ENCODE measurements at regions not wholly inside any gene's neighbourhood (a gene's known extent, or its start where the extent isn't known, plus 50 kb on each side); places are given as distances from the start of the nearest gene placed in this dataset.
"Not testable (repeated sequence)": the region's sequence is repeated elsewhere in the genome, so short reads cannot be mapped to it uniquely, and the experiment has no call there.

DNA sequence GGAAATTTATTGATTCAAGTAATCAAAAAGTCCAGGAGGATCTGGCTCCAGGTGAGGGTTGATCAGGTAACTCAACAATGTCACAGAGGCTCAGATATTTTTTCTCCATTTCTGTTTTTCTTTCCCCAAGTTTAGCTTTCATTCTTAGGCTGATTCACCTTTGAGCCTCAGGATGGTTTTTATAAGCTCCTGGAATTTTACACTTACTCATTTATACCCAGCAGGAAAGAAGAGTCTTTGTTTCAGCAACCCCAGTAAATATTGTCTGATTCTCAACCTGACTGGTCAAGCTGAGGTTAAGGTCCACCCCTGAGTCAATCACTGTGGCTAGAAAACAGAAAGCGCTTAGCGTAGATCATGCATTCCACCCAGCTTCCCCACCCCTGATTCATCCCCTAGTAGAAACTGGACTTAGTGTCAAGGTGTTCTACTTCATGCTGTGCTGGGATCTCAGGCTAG, 500.6 kb downstream of the KIF4B start:
- DNase-seq, result no peak

DNA sequence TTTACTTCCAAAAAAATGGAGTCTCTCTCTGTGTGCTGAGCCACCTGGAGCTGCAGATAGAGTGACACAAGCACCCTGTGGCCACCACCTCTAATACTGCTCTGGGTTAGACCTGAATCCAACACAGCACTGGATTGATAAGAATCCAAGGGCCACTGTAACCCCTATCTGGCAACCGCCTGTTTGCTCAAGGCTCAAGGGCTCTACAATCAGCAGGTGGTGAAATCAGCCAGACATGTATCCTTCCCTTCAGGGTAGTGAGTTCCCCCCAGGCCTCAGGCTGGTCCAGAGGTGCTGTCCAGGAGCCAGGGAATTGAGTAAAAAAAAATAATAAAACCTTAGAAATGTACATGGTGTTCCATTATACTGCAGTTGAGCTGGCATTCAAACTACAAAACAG, 509.0 kb downstream of the KIF4B start:
- DNase-seq, result no peak

DNA sequence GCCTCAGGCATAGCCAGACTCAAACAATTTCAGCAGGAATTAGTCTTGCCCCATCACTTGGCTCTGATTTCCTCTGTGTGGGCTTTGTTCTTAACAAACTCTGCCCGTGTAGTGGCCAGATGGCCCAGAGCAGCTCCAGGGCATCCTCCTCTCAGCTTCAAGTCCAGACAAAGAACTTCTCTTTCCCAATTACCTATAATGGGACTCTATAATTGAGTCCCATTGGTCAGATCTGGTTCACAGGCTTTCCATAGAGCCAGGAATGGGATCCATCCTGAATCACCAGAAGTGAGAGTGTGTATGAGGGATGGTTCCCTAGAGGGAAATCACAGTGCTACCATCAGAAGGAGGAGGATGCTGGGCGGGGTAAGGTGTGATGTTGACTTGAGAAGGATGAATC, 515.8 kb downstream of the KIF4B start:
- no peak for DNase-seq

DNA sequence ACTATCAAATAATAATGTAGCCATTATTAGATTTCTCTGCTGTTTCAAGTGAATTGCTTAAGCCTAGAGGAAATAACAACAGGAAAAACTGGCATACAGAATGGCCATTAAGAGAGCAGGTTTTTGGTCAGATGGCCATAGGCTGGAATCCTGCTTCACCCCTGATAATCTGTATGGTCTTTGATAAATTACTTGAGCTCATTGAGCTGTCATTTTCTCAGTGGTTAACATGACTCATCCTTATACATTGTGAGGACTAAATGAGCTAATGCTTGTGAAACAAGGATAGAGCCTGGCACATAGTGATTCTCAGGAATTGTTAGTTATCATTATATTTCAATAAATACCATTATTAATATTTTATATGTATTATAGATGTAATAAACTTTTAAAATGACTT, 516.5 kb downstream of the KIF4B start:
- DNase-seq, result no peak

DNA sequence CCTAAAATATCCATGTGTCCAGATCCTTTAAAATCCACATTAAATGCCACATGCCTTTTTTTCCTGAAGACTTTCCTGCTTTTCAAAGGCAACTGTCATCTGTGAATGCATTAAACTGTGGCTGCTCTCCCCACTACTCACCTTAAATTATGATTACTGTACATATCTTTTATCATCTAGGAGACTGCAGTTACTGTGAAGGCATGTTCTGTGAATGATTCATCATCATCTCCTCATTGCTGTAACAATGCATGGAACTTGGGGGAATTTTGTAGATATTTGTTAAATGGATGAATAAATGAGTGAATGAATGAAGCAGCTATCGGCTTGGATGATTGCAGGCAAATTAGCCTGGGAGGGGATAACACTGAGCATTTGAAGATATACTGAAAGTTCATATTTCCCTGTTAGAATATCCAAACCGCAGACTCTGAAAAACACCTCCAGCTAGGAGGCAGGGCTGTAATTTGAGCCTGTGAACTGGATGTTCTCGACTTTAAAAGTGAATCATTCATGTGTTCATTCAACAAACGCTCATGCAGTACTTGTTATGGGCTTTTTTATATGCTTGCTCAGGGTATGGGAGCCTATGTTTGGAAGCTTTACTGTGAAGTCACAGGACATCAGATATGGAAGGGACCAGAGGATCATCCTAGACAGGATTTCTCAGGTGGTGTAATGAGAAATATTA, 519.2 kb downstream of the KIF4B start:
- DNase-seq, result no peak

DNA sequence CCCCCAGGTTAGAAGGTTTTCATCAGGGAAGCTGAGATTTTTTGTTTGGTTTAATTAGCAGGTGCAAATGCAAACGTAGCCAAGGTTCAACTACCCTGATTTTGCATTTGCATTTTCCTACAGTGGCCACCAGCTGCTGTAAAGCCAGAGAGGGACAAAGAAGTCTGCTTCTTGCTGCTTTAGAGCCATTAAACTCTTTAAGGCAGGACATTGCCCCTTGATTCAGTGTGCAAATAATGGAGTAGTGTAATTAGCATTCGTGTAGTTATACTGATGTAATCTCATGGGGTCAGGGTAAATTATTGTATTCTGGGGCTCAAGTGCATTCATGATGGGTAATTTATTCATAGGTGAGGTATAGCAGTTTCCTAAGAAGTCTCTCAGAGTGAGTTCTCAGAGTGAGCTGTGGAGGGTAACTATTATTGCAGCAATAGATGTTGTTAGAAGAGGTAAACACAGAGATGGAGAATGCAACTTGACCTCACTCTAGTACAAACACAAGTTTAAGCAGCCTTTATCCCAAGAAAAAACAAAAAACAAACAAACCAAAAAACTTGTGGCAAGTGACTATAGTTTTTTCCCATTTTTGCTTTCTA, 526.5 kb downstream of the KIF4B start:
- no peak for DNase-seq

DNA sequence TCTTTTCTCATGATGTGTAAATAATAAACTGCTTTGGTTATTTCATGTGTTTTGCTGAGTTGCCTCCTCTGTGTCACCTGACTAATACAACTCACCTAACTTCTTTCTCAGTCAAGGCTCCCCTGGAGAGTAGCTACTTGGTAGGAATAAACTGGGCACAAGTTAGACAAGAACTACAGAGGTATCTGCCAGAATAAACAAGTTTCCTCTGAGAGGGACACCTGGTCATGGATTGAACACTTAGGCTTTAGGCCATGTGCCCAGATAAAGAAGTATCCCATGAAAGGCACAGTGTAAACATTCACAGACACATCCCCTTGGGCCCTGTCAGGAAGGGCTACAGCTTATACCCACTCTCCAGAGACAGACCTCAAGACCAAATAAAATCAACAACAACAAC, 532.5 kb downstream of the KIF4B start:
- DNase-seq, result no peak

DNA sequence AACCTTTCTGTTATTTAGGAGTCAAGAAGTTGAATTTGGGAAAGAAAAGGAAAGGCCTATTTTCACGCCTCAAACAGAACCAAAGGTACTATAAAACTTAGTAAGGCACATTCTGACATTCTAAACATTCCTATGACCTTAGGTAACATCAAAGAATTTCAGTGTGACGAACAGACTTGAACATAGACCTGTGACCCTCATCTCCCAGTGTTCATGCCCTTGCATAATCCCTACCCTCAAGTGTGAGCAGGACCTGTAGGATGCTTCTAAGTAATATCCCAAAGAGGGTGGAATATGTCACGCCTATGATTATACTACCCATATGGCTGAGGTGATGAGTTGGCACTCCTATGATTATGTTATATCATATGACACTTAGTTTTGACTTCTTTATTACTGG, 540.9 kb downstream of the KIF4B start:
- no peak for DNase-seq

DNA sequence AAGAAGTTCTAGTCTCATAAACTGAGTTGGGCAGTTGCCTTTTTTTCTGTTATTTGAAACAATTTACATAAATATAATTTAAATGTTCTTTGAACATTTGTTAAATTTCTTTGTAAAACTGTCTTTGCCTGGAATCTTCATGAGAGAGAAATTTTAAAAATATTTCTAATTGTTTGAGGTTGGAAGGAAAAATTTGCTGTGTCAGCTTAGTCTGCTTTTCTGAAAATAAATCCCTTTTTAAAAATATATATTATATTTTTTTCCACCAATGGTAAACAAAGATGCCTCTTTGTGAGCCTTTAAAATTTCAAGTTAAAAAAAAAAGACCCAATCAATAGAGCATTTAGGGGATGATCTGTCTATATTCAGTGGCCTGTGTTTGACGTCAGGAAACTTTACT, 542.7 kb downstream of the KIF4B start:
- DNase-seq, result no peak

DNA sequence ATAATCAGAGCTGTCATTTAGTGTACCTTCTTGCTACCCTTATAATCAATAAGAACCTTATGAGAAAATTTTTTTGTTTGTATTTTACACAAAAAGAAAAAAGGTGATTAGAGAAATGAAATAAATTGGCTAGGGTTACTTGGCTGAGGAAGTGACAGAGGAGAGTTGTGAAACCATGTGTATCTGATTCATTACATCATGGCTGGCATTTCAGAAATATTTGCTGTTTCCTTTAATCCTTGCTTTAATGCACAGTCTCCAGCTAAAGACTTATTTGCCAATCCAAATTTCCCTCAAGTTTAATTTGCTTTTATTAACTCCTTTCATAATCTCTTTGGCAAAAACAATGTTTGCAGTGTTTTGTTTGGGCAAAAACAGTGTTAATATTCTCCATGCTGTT, 543.1 kb downstream of the KIF4B start:
- no peak for DNase-seq

DNA sequence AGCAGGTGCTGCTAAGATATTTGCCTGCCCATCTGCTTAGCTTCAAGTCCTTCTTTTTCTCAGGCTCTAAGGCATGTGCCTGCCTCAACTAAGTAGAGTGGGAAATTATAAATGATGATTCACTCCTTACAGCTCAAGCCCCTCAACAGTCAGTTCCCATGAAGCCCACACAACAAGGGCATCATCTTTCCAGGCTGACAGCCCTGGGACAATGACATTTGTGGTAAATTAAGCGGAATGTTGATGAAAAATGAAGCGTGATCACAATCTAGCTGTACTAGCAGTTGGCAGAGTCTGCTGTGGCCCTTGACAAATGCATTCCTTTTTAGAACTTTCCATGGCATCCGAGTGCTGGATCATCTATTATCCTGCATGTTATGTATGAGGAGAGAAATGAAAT, 548.6 kb downstream of the KIF4B start:
- no peak for DNase-seq

DNA sequence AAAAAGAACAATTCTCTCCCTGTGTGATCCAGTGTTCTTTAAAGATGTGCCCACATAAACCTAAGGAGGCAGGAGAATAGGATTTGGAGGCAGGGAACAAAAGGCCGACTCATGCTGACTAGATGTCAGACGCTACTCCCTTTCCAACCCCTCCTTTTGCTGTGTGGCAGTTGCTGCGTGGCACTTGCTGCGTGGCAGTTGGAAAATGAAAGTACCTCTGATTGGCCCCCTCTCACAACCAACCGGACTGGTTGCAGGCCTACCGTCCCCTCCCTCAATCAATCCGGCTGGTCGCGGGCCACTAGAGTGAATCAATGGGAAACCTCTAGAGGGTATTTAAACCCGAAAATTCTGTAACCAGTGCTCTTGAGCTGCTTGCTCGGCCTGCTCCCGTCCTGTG, 551.0 kb downstream of the KIF4B start:
- no peak for DNase-seq

DNA sequence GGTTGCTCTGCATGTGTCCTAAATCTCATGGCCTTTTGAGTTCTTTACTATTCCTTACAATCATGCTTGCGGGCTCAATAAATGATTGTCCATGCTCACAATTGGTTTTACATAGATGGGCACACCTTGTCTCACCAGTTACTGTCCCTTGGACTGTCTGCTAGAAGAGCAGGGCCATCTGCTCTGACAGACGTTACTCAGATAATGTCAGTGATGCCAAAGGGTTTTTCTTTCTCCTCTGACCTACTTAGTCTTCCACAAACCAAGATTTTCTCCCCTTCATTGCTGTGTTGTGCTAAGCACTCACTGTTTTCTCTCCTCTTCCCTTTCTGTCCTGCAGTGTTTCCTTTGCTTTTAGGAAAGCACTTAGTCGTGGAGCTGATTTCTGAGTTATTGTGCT, 562.3 kb downstream of the KIF4B start:
- no peak for DNase-seq

DNA sequence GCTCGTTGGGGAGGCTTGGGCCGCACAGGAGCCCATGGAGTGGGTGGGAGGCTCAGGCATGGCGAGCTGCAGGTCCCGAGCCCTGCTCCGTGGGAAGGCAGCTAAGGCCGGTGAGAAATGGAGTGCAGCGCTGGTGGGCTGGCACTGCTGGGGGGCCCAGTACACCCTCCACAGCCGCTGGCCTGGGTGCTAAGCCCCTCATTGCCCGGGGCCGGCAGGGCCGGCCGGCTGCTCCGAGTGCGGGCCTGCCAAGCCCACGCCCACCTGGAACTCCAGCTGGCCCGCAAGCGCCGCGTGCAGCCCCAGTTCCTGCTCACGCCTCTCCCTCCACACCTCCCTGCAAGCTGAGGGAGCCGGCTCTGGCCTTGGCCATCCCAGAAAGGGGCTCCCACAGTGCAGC, 573.3 kb downstream of the KIF4B start:
- DNase-seq, result not testable (repeated sequence)

DNA sequence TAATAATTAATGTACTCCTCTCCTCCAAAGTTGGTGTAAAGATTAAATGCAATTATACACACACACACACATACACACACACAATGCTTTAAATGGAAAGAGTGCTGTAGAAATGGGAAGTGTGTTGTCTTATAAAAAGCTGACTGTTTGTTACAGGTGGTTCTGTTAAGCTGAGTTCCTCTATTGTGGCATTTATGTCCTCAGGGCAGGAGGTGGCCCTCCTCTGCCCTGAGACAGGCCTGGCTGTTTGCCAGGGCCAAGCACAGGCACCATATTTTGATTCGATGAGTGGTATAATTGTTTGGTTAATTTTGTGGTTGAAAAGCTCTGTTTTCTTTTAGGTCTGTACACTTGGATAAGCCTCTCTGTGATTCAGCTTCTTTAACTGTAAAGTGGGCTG, 573.9 kb downstream of the KIF4B start:
- peak; percentile 14 to 24 for DNase-seq

DNA sequence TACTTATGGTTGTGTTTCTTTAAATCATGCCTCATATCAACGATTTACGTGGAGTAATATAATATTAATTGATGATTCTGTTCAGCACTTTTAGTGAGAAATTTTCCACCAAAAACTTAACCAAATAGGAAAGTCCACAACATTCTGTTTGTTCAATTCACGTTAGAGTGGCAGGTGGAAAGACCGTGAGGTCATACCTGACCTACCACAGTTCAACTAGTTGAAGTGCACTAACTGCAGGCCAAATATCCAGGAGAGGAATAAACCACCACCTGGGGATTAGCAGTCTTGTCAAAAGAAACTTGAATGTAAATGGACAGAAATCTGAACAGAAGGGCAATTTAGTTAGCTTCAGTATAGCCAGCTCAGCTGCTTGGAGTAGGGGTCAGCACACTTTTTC, 577.7 kb downstream of the KIF4B start:
- no peak for DNase-seq

DNA sequence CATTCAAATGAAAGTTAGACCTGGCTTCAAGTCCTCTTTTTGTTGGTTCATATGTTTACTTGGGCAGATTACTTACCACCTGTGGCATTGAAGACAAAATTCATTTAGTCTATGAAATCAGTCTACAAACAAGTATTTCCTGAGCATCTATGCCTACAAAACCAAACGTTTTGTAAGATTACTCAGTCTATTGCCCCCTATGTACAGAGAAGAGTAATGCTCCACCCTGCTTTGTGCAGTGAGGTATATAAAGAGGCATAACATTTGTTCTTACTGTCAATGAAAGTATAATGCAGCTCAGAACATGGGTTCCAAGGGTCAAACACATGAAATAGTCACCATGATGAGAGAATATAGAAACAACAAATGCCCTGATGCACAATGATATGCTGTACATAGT, 580.7 kb downstream of the KIF4B start:
- peak in 1 of 2 experiments; percentile 3 for DNase-seq

DNA sequence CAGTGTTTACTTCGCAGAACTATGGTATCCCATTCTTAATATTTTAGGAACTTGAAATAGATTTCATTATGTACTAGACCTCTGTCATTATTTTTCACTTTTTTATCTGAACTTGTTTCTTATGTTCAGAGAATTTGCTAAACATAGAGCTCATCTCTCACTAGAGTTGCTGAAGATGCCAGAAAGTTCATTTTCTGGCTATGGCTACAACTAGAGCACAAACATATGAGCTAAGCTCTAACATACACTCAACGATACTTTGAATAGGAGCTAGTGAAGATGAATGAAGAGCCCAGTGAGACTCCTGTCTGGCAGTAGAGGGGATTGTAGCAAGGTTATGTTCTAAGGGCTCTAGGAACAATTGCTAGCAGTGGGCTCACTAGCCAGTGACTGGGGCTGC, 582.2 kb downstream of the KIF4B start:
- no peak for DNase-seq

DNA sequence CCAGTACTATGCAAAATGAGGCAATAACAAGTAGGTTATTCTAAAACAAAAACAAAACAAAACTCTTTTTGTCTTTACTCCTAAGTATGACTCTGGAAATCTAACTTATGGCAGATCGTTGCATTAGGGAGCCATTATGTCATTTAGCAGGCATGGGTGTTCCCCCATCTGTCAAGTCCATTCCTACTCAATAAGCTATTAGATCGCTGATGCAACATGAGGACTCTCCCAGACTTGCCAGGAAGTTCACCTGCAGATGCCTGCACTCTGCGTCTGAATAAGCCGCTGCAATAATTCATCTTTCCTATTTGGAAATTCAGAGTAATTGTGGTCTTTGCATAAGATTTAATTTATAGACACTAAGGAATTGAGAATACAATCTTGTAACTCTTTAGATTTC, 585.0 kb downstream of the KIF4B start:
- no peak for DNase-seq

DNA sequence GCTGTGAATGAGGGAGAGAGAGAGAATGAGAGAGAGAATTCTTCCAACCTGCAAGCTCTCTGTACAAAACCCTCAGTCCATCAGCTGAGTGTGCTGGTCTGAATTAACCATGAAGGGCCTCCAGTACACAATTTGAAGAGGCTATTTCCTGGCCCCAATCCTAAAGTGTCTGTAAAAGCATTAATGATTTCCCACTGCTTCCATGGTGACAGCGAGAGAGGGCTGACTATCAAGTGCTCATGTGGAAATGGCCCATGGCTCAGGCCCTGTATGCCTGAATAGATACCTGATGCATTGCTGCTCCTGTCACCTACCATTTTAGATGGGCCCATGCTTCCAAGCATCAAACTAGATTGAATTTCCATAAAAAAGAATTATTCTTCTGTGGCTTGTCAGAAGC, 592.4 kb downstream of the KIF4B start:
- no peak for DNase-seq

DNA sequence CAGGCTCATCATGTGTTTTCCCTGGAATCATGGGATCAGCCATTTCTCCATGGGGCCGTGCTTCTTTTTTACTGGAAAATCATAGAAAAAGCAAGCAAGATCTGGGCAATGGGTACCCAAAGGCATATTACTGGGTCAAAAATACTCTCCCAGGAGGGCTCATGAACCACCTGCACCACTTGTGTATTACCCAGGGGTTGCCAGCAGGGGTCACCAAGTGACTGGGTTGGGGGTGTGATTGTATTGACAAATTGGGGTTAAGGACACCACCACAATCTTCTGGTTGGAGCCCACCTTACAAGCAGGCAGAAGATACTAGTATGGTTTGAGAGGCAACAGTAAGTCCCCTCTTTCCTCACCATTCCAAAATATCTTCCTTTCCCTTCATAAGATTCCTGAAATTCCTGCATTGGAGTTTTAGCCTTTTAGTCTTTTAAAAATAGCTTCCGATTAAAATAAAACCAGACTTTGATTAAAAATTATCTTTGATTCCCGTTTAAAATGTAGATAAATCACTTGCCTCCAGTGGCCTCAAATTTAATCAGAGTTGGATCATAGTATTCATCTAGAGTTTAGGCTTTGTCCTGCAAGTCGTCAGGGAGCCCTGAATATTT, 603.3 kb downstream of the KIF4B start:
- DNase-seq, result peak; percentile 2 to 5

DNA sequence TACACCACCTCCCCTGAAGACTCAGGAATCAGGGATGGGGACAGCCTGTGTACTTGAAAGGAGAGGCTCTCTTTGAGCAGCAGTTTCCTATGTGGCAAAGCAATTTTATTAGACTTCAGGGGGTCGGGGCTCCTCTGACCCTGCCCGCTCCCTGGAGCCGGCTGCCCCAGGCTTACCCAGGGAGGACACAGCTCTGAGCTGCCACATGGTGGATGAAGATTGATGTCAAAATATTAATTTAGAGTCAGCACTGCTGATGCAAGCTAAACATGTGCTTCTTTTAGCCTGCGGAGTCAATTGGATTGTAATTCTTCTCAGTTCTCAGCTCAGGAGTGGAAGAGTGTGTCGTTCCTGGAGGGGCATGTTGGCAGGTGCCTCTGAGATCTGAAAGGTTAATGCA, 606.1 kb downstream of the KIF4B start:
- no peak for DNase-seq

DNA sequence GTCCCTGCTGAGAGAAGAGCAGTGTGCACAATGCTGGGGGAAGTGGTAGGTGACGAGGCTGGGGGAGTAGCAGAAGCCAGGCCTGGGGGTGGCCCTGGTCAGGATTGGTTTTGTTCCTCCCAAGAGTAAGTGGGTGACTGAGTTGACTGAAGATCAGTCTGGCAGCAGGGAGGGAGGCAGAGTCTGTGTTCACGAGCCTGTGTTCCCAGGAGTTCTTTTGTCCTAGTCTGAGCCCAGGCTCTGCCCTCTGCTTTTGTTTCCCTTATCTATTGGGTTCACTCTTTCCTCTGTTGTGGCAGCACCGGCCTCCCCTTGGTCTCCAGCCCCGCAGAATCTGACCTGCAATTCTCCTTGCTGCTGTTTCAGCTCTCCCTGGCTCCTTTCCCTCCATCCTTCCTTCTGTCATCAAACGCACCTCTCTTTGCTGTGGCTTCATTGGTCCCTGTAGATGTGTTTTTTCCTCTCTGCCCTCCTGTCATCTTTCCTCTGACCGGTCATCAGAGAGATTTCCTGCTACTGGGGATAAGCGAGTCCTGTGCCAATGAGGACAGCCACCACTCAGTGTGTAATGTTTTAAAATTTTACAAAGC, 607.4 kb downstream of the KIF4B start:
- no peak for DNase-seq

DNA sequence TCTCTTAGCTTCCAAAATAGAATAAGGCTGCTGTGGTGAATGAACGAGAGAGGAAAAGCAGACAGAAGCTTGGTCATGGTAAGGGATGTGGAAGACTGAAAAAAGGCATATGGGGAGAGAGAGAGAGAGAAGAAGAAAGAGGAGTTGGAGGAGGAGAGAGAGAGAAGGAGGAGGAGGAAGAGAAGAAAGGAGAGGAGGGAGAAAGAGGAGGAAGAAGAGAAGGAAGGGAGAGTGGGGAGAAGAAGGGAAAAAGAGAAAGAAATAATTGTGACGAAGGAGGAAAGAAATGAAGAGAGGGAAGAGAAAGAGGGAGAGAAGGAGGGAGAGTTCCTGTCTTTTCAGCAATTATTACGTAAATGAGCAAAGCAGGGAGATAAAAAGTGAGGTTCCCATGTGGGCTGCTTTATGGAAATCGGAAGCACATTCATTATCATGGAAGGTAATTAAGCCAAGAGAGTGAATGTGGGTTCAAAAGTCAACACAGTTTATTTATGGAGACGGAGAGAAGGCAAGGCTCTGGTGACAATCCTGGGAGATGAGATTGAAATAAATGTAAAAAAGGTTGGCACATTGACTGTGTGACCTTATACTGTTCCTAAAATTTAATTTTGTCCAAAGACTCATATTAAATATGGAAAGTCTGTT, 611.2 kb downstream of the KIF4B start:
- no peak for DNase-seq

Measured in AML-193 (cell line).